ENCODE measurements at regions not wholly inside any gene's neighbourhood (a gene's known extent, or its start where the extent isn't known, plus 50 kb on each side); places are given as distances from the start of the nearest gene placed in this dataset.
A peak's percentile ranks its signal among the peaks of the same experiment; 100 is the strongest.

- no peak overlapping the region for H2AK9ac ChIP-seq (replicated peaks; ENCODE audit: low read depth, low read length, poor library complexity)
- H3K36me3 ChIP-seq (ENCODE audit: control insufficient read depth, insufficient read depth, low read length): no peaks in the 10 kb centered on the region
- intact Hi-C loops (cut with micrococcal nuclease) (no loop called here), dilution Hi-C loops (cut with HindIII; ENCODE audit: low sequenced_read_pairs, unreplicated experiment) (no loop called here), in situ Hi-C loops (cut with MboI; ENCODE audit: low sequenced_read_pairs) (no loop called here)
- H2AFZ ChIP-seq (replicated peaks; ENCODE audit: low read length, poor library complexity): no peak overlapping the region
- no peak overlapping the region for H2BK120ac ChIP-seq (ENCODE audit: low read depth, low read length)
- WGBS, 2 experiments (ENCODE audit: extremely low coverage in 2 of 2, insufficient read length in 1 of 2): no CpG with 5 or more reads among the region's 3 CpGs
- no peak overlapping the region for H3K27ac ChIP-seq (ENCODE audit: insufficient read depth, low read length)
- no peaks in the 10 kb centered on the region for H3K27me3 ChIP-seq (ENCODE audit: control insufficient read depth, insufficient read depth, low read length)
- no peak overlapping the region for H4K8ac ChIP-seq (ENCODE audit: low read depth in 2 of 2, low read length in 2 of 2)
- no peak for TF ChIP-seq RCOR1 (IDR thresholded peaks at IDR 0.05; ENCODE audit: insufficient replicate concordance, low read length)
- 0 out of 2 replicates have a peak, but pooled peaks have one; percentile 33 for TF ChIP-seq CEBPB (IDR thresholded peaks at IDR 0.05; ENCODE audit: low read depth, low read length)
- H2AK5ac ChIP-seq (ENCODE audit: low read depth, low read length): no peak overlapping the region
- H3K9ac ChIP-seq (ENCODE audit: low read depth, low read length): no peak overlapping the region
- DNase-seq (no peak), ATAC-seq (ENCODE audit: low read depth) (no peak)
- no peak overlapping the region for H2BK5ac ChIP-seq (ENCODE audit: low read depth, low read length, poor library complexity, severe bottlenecking)
- H3K18ac ChIP-seq (ENCODE audit: low read depth, low read length): no peak overlapping the region
- no TSS peak for BruUV-seq (replicated peaks)
- no peak overlapping the region for H3K4ac ChIP-seq (ENCODE audit: low read depth, low read length)
- H3K9me3 ChIP-seq (ENCODE audit: control insufficient read depth, insufficient read depth, low read length): no peaks in the 10 kb centered on the region
- H3K14ac ChIP-seq (replicated peaks; ENCODE audit: low read depth, low read length): no peak overlapping the region
- no peaks in the 10 kb centered on the region for H4K20me1 ChIP-seq (ENCODE audit: insufficient read depth, low read length)
- H3K56ac ChIP-seq (ENCODE audit: extremely low read depth, insufficient read depth, low read length): no peak overlapping the region
- ChIA-PET POLR2A (ENCODE audit: unreplicated experiment) (no interaction called here), CTCF (no interaction called here)
- no peaks in the 10 kb centered on the region for H3K79me1 ChIP-seq (ENCODE audit: low read depth in 1 of 2, low read length in 2 of 2)
- no peak overlapping the region for H3K4me3 ChIP-seq (ENCODE audit: insufficient read depth, low read depth, low read length)
- no peaks in the 10 kb centered on the region for H3K4me1 ChIP-seq (ENCODE audit: control insufficient read depth, insufficient read depth, low read length)
- no peak overlapping the region for H2BK20ac ChIP-seq (ENCODE audit: low read depth, low read length)
- H3K23ac ChIP-seq (ENCODE audit: low read depth, low read length): no peak overlapping the region
- no peak overlapping the region for H3K4me2 ChIP-seq (ENCODE audit: low read depth, low read length)
- H3K9me1 ChIP-seq (ENCODE audit: insufficient read depth, low read length): no peaks in the 10 kb centered on the region
- H4K91ac ChIP-seq (ENCODE audit: insufficient read depth, low read depth, low read length): no peak overlapping the region
- no peak overlapping the region for H4K5ac ChIP-seq (ENCODE audit: low read depth, low read length)
- H2BK15ac ChIP-seq (ENCODE audit: low read depth, low read length): no peak overlapping the region
Measured at GRCh38 chr5:88524941-88525340, 256.3 kb upstream of the TMEM161B start.

Data from IMR-90 (cell line).